Superior temporal gyrus (tissue), 1 donor: ENCODE measurements at regions not wholly inside any gene's neighbourhood (a gene's known extent, or its start where the extent isn't known, plus 50 kb on each side); places are given as distances from the start of the nearest gene placed in this dataset.

ENCODE experiments used
- DNase-seq: peaks from one replicate; pipeline ENCODE4 v3.0.0-alpha.2; 2016; ENCODE audit errors: extremely low spot score

GRCh38 chr5:63727583-63727982 is 234.7 kb downstream of the HTR1A start:
- DNase-seq, result no peak

- DNase-seq, result no peak
Measured at GRCh38 chr5:63726496-63726895, 235.7 kb downstream of the HTR1A start.

- no peak for DNase-seq
Measured at GRCh38 chr5:63719147-63719546, 243.1 kb downstream of the HTR1A start.

- no peak for DNase-seq
Measured at GRCh38 chr5:63700241-63700640, 262.0 kb downstream of the HTR1A start.

GRCh38 chr5:63697811-63698210 is 264.4 kb downstream of the HTR1A start:
- peak; percentile 17 for DNase-seq

- DNase-seq, result no peak
Measured at GRCh38 chr5:63690546-63690945, 271.7 kb downstream of the HTR1A start.

- DNase-seq, result no peak
Measured at GRCh38 chr5:63687854-63688516, 274.3 kb downstream of the HTR1A start.

GRCh38 chr5:63686938-63687337 is 275.3 kb downstream of the HTR1A start:
- DNase-seq, result no peak

- DNase-seq, result no peak
Measured at GRCh38 chr5:63686181-63686580, 276.1 kb downstream of the HTR1A start.

- no peak for DNase-seq
Measured at GRCh38 chr5:63685454-63685853, 276.8 kb downstream of the HTR1A start.

GRCh38 chr5:63674881-63675280 is 287.4 kb downstream of the HTR1A start:
- no peak for DNase-seq

- no peak for DNase-seq
Measured at GRCh38 chr5:63655043-63655442, 307.2 kb downstream of the HTR1A start.

GRCh38 chr5:63650581-63650980 is 311.7 kb downstream of the HTR1A start:
- DNase-seq, result no peak

GRCh38 chr5:63648376-63648775 is 313.9 kb downstream of the HTR1A start:
- no peak for DNase-seq

GRCh38 chr5:63629951-63630630 is 332.2 kb downstream of the HTR1A start:
- DNase-seq, result no peak

GRCh38 chr5:63613442-63613841 is 348.8 kb downstream of the HTR1A start:
- no peak for DNase-seq

- no peak for DNase-seq
Measured at GRCh38 chr5:63603996-63604395, 358.2 kb downstream of the HTR1A start.

- DNase-seq, result peak; percentile 62
Measured at GRCh38 chr5:63602971-63603370, 359.3 kb downstream of the HTR1A start.

GRCh38 chr5:63596254-63596653 is 366.0 kb downstream of the HTR1A start:
- DNase-seq, result no peak

- DNase-seq, result no peak
Measured at GRCh38 chr5:63573380-63573779, 388.9 kb downstream of the HTR1A start.

- DNase-seq, result no peak
Measured at GRCh38 chr5:63572740-63573139, 389.5 kb downstream of the HTR1A start.

- no peak for DNase-seq
Measured at GRCh38 chr5:63570752-63571151, 391.5 kb downstream of the HTR1A start.

- no peak for DNase-seq
Measured at GRCh38 chr5:63564789-63565188, 397.5 kb downstream of the HTR1A start.
